Tibial artery (tissue), 4 donors: ENCODE measurements at regions not wholly inside any gene's neighbourhood (a gene's known extent, or its start where the extent isn't known, plus 50 kb on each side); places are given as distances from the start of the nearest gene placed in this dataset.
"Not testable (repeated sequence)": the region's sequence is repeated elsewhere in the genome, so short reads cannot be mapped to it uniquely, and the experiment has no call there.

Source experiments
- DNase-seq, 2 donors: peaks; one replicate each; pipeline ENCODE4 v3.0.0-alpha.2; 2019
- H3K27ac ChIP-seq, 2 donors: fragments of 200-600 bp; sonication (generic) in 1 of 2; 1 replicate in 1 of 2; 2 replicates in 1 of 2; pipeline ENCODE4 v1.5.1; 2018 to 2019; ENCODE audit warnings: mild to moderate bottlenecking in 1 of 2
- H3K27me3 ChIP-seq, 2 donors: fragments of 200-600 bp; sonication (generic) in 1 of 2; one replicate each; pipeline versions ENCODE4 v1.5.1 to v1.6.0; 2016 to 2019
- H3K36me3 ChIP-seq, 3 donors: fragments of 200-600 bp; sonication (generic) in 2 of 3; one replicate each; pipeline ENCODE4 v1.5.1; 2016 to 2019; ENCODE audit warnings: mild to moderate bottlenecking in 2 of 3
- H3K4me1 ChIP-seq, 4 donors: fragments of 200-600 bp; sonication (generic) in 2 of 4; 1 replicate in 3 of 4; 2 replicates in 1 of 4; pipeline ENCODE4 v1.5.1; 2016 to 2019
- H3K4me3 ChIP-seq, 2 donors: fragments of 200-600 bp; sonication (generic) in 1 of 2; 1 replicate in 1 of 2; 2 replicates in 1 of 2; pipeline ENCODE4 v1.5.1; 2018 to 2019; ENCODE audit warnings: mild to moderate bottlenecking in 2 of 2
- H3K9me3 ChIP-seq, 3 donors: fragments of 200-600 bp; sonication (generic) in 1 of 3; one replicate each; pipeline ENCODE4 v1.5.1; 2016 to 2019
- CTCF ChIP-seq, 2 experiments: fragments of 200-600 bp in 1 of 2; fragments of 450-650 bp in 1 of 2; IDR thresholded peaks; one replicate each; pipeline ENCODE4 v1.5.1; 2017 to 2019; ENCODE audit warnings: antibody characterized with exemption in 2 of 2, mild to moderate bottlenecking in 1 of 2, moderate library complexity in 1 of 2
- intact Hi-C: fragments of 100-400 bp; cut with DNase I; formaldehyde crosslinking; loops from one replicate; pipeline ENCODE4 v1.15.0; 2023; ENCODE audit warnings: low total_unique reads

- no peak for DNase-seq
- Histone ChIP-seq H3K4me3 (no peak overlapping the region), H3K9me3 (no peaks in the 10 kb centered on the region), H3K27me3 (no peaks in the 10 kb centered on the region), H3K27ac (no peak overlapping the region), H3K36me3 (no peaks in the 10 kb centered on the region), H3K4me1 (peaks cover 0 to 3% (median 0%) of the 10 kb centered on the region in 4 donors)
- TF ChIP-seq CTCF (IDR thresholded peaks at IDR 0.05): no peak
- intact Hi-C loops: no loop called here
Measured at GRCh38 chr2:182655750-182656149, 60.3 kb upstream of the DNAJC10 start.

GRCh38 chr2:182664212-182664611 is 51.8 kb upstream of the DNAJC10 start:
- intact Hi-C loops: no loop called here
- H3K9me3 ChIP-seq: no peaks in the 10 kb centered on the region
- H3K4me3 ChIP-seq: no peak overlapping the region
- no peak for TF ChIP-seq CTCF (IDR thresholded peaks at IDR 0.05)
- H3K27me3 ChIP-seq: no peaks in the 10 kb centered on the region
- no peaks in the 10 kb centered on the region for H3K36me3 ChIP-seq
- no peak for DNase-seq
- H3K4me1 ChIP-seq: no peaks in the 10 kb centered on the region
- no peak overlapping the region for H3K27ac ChIP-seq

- H3K27ac ChIP-seq, H3K27me3 ChIP-seq, H3K4me1 ChIP-seq, H3K36me3 ChIP-seq, H3K4me3 ChIP-seq, intact Hi-C loops, DNase-seq, H3K9me3 ChIP-seq: not testable (repeated sequence)
Measured at GRCh38 chr2:182665500-182665899, 50.6 kb upstream of the DNAJC10 start.
